Activated CD4-positive, alpha-beta T cell treated with anti-CD3 and anti-CD28 coated beads, Interleukin-2, amount 50 U/mL, for 24 hours (primary cell): ENCODE measurements at regions not wholly inside any gene's neighbourhood (a gene's known extent, or its start where the extent isn't known, plus 50 kb on each side); places are given as distances from the start of the nearest gene placed in this dataset.

Experiments
- DNase-seq, 2 donors: peaks; one replicate each; pipeline ENCODE4 v3.0.0-alpha.2; 2020; ENCODE audit warnings: low read depth in 1 of 2, low spot score in 1 of 2

DNA sequence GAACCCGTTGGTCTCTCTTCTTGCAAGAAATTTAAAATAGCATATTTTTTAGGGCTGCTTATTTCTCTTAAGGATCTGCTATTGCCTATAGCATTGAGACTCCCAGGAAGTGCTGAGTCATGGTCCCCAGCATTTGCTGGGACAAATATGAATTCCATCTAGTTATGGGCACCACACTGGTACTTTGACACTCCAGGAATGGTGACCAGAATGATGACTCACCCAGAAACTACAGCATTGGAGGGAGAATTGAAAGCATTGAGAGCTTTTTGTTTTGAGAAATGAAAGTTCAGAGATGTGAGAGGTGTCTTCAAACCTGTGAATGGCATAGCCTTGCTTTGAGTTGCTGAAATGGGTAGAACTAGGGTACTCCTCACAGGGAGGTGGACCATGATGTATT lies 699.7 kb downstream of the DHX35 start:
- DNase-seq: no peak

DNA sequence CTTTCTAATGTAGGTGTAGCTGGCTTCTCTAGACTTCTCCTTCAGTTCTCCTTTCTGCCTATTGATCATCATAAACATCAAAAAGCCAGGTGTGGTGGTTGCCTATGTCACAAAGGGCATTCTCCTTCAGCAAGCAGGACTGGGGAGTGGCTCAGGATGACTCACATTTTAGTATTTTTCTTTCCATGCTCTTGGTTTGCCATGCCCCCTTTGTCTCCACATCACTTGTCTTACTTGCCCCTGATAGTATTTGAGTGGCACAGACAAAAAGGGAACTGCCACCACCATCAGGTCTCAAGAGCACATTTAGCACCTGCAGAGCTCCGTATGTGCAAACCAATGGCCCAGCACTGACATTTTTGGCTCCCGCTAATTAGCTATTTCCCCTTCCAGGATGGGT lies 698.8 kb downstream of the DHX35 start:
- DNase-seq: no peak

DNA sequence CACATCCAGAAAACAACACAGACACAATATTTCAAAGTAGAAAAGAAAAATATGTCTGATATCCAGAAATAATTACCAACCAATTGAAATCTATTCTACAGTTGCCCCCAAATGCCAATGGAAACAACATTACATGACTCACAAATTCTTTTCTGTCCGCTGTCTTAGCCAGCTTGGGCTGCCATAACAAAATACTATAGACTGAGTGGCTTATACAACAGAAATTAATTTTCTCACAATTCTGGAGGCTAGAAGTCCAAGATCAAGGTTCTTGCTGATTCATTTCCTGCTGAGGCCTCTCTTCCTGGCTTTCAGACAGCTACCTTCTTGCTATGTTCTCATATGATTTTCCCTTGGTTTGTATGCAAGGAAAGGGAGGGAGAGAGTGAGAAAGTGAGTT lies 698.1 kb downstream of the DHX35 start:
- no peak for DNase-seq

DNA sequence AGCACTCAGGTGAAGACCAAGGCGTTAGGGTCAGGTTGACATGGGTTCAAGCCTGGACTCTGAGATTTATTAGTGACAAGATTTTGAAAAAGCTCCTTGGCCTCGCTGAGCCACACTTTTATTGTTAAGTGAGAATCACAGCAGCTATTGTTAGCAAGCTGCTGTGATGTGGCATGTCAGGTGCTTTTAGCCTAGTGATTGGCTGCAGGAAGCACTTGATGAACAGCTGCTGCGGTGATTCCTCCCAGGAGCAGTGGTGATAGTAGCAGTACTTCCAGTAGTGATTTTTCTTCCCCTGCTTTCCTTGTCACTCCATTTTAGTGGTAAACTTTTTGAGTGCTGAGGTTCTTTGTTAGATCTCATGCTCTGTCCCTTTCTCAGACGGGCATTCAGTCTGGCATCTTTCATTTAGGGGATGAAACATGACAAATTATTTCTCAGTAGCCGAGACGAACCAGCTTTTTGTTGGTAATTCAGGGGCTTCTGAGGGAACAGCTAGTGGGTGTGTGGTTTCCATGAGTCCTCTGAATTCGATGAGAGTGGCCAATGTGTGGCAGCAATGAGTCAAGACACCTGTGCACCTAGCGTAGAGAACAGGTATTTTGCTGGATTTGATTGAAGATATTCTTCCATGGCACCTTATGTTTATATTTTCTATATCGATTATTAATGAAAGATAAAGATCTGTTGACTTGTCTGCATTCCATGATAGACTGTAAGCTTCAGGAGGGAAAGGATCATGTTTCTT lies 696.7 kb downstream of the DHX35 start:
- no peak for DNase-seq

DNA sequence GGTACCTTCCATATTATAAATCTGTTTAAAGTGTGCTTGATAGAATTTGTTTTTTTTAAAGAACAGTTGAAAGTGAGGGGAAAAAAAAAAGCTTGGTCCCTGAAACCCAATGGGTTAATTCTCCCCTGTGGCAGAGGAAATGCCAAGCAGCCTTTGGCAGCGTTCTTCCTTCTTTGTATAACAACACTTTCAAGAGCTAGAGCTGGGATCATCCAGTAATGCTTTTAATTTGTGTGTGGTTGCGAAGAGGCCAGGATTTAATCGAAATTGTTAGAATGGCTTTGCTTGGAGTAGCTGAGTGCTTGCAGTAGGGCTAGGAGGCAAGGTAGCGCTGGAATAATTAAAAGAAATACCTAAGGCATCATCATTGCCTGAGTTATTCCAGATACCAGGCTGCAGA lies 692.0 kb downstream of the DHX35 start:
- DNase-seq: no peak

DNA sequence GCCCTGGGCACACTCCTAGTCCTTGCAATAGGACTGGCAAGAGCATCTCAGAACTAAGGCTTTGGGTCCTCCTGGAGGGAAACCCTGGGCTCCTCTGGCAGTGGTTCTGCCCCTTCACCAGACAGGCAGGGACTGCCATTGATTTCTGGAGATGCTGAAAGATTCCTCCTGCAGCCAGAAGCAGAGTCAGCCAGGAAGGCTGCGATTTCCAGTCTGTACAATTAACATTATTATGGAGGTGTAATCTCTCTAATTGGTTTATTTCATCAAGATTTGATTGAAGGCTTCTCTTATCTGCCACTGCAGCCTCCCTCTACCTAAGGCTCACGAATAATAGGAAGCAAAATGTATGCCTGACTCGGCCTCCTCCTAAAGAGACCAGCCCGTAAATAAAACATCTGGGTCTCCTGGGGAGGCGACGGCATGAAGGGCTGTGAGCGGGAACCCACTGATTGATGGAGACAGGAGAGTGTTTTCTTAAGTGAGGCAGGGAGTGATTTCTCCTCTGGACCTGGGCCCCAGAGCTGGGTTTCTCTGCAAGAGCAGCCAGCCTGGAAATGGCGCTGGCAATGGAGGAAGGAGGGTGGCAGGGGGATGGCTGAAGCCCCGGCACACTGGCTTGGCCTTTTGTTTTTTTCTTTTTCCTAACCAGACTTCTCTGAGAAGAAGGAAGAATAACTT lies 689.6 kb downstream of the DHX35 start:
- DNase-seq: no peak

DNA sequence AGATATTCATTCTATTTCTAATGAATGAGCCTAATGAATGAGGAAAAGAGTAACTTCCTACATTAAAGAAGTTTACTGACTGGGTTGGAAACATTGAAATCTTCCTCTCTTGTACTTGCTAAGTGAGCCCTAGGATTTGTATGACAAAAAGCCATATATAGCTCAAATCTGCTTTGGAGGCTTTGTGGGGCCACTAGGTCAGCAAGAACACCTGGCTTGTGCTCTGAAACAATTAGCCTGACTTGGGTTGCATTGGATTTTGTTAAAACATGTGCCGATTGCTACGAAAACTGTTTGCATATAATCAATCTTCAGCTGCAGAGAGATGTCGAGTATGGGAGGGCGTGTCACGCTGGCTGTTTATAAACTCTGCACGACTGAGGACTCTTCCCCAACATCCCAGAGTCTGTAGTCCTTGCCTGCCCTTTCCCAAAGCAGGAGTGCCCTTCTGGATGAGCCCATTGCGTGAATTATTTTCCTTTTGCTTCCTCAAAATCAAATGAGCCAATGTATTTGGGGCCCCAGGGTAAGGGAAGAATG lies 684.8 kb downstream of the DHX35 start:
- no peak for DNase-seq

DNA sequence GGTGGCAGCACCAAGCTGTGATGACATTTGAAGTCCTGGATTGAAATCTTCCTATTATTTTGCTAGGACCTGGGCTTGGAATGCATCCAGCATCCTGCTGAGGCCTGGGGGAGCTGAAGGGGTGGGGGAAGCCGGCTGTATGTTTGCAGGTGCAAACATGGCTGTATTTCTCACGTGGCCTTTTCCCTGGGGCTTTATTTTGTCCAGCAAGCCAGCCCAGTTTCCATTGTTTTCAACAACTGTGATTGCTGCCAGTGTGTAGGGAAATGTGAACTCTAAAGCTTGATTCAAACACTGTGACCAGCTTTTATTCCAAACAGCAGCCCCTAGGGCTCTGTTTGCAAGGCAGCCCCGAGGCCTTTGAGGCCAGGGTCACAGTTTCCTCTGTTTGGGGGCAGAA lies 683.0 kb downstream of the DHX35 start:
- no peak for DNase-seq

DNA sequence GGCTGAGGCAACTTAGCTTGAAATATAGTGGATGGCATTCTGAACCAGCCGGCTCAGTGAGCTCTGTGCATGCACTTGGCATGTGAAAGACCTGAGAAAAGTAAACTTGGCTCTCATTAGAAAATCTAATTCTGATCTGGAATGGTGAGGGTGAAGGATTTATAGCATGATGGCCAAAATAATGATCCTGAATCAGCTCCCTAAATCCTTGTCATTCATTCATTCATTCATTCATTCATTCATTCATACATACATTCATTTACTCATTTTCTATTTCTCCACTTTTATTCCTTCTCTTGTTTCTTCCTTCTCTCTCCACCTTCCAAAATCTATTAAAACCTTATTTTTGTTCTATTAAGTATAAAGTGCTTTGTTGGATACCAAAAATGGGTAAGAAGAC lies 681.1 kb downstream of the DHX35 start:
- no peak for DNase-seq

DNA sequence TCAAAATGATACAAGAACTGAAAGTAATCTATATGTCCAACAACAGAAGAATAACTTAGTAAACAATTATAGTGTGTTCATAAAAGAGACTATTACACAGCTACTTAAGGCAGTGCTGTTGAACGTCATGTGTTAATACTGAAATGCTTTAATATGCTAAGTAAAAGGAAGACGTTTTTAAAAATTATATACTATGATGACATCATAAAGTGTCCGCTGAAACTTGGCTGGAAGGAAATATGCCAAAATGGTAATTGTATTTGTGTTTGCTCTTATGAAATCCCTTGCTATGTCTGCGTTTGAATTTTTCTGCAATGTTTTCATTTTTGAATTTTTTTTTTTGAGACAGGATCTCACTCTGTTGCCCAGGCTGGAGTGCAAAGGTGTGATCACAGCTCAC lies 679.3 kb downstream of the DHX35 start:
- DNase-seq: no peak

DNA sequence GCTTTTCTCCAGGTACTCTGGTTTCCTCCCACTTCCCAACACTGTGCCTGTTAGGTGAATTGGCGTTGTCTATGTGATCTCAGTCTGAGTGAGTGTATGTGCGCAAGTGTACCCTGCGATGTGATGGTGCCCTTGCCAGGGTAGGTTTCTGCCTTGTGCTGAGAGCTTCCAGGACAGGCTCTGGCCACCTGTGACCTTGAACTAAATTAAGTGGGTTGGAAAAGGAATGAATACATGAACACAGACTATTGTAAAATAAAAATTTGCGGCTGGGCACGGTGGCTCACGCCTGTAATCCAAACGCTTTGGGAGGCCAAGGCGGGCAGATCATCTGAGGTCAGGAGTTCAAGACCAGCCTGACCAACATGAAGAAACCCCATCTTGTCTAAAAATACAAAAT lies 678.0 kb downstream of the DHX35 start:
- DNase-seq: no peak

DNA sequence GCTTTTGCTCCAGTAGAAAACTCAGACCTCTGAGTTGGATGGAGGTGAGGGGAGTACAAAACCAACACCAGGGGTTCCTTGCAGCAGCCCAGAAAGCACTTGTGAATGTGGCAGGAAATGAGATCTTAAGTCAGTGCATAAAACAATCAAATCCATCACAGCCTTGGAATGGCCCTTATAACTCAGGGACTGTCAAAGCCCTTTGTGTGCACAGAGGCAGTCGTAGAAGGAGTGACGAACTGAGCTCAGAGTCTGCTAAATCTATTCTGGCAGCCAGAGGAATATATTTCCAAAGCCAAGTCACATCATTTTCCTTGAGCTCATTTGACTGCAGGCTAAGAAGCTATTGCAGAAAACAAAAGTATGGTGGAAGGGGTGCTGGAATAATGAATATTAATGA lies 676.6 kb downstream of the DHX35 start:
- DNase-seq: no peak

DNA sequence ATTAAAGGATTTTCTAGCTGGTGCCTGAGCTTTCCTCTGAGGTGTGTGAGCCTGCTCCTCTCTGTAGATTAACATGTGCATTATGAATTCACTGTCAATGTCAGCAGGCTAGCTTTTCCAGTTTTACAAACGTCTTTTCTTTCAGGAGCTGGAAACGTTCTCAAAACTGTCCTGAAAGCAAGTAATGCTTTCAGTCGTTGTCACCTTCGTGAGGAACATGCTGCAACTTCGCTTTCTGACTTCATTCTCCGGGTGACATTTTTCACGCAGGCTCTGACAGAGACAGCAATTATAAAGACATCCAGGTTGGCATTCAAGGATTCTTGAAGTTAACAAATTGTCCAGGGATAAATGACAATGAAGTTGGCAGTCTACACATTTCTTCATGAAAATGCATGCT lies 671.5 kb downstream of the DHX35 start:
- DNase-seq: no peak

DNA sequence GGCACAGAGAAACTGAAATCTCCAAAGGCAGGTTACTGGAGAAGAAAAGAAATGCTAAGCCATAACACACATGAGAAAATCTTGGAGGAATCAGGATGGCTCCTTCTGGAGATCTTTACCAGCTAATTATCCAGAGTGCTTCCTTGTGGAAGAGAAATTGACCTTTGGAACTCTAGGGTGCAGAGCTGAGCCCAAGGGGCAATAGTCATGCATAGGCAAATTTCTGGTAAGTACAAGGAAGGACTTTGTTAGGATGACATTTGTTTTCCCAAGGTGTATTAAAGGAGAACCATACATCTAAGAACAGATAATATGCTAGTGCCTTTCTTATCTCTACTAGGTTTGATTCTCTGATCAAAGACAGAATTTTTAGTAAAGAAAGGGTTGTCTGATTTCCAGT lies 670.6 kb downstream of the DHX35 start:
- DNase-seq: no peak

DNA sequence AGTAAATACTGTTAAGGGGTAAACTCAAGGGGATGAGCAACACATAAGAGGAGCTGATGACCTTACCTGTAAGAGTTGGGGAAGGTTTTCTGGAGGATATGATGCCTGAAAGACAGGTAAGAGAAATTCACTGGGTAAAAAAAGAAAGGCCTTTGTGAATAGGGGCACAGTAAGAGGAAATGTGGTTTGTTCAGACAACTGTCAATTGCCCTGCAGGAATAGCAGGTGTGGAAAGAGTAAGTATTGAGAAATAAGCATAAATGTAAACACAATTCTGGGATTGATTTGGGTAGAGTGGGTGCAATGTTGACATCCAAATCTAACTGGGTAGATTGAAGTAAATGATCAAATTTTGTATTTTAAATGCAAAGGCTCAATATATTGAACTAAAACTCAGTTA lies 670.0 kb downstream of the DHX35 start:
- DNase-seq: no peak

DNA sequence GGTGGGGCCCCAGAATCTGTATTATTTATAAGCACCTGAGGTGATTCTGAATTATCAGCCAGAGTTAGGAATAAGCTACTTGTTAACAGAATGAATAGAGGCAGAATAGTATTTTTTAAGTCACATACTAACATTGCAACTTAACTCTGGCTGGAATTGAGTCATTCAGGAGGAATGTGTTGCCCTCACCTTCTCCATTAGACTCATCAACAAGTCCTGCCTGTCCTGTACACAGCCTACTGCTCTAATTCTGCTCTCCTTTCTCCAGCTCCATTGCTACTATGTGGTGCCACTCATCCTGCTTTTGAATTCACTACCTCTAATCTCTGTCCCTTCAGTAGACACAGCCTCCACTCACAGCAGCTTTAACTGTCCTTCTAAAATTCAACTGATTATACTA lies 669.4 kb downstream of the DHX35 start:
- DNase-seq: no peak

DNA sequence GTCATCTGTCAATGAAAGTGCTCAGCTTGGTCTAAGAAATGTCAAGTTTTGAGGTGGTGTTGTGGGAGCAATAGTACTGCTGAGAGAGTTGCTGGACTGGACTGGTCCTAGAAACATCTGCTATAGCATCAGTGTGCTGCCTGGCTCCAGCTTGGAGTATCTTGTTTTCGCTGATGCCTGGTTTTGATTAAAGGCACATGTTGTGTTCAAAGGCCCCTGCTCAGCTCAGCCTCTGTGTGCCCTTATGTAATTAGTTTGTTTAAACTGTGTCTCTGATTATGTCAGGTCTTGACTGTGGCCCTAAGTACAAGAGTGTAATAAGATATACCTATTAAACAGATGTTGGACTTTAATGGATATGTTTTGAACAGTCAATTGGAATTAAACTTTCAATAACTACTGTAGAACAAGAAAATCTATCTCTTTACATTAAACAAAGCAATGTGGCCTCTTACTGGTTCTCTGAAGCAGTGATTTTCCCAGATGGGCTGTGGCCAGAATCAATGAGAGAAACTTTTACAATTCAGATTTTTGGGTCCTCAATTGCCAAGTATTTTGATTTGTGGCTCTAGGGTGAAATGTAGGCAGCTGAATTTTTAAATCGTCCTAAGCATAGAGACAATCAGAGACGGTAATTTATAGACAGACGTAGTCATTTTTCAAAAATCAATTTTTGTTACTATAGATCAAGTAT lies 668.2 kb downstream of the DHX35 start:
- no peak for DNase-seq

DNA sequence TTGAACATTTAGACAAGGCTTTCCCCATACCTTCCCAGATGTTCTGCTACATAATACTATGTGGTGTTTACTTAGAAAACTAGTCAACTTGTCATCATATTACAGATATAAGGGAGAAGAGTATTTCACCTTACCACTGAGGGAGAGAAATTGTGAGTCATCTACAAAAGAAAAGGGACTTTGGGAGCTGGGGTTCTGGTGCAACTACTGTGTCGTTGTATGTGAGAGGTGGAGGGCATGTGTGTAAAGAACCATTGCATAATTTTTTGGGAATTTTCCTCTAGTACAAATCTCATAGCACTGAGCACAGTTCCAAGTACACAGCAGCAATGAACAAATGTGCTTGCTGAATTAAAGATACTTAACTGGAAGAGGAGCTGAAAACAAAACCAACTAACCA lies 665.6 kb downstream of the DHX35 start:
- DNase-seq: no peak

DNA sequence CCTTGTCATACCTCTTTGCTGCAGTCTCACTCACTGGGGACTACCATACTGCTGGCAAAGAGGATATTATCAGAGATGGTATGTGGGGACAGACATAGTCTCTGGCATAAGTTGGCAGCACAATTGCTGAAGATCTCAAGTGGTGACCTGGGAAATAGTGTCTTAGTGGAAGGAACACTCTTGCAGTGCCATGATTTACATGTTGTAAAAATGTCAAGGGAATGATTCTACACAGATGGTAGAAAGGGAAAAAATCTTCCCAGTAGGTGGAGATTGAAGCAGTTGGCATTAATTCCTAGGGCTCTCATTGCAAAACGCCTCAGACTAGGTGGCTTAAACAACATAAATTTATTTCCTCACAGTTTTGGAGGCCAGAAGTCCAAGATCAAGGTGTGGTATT lies 662.2 kb downstream of the DHX35 start:
- no peak for DNase-seq

DNA sequence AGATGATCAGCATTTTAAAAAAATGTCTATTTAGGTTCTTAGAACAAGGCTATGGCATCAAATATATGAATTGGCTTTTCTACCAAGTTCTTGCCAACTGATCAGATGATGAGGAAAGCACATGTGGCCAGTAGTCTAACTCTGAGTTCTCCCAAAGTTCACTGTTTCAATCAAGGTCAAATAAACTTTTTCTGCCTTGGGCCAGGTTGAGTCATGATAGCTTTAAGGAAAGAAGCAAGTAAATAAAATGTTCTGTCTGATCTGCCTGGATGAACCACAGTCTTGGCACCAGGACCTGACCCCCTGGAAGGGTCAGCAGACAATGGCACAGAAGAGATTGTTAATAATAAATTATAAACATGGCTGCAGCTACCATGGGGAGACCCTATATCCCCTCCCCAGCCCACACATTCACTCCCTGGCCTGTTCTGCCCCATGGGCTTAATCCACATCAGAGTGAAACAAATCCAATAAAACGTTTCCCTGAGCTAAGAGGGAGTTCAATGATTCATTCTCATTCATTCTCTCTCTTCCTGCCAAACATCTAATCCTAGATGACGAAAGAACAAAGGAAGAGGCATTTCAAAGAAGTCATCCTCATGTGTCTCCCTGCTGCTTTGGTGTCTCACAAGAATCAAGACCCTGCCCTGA lies 661.6 kb downstream of the DHX35 start:
- no peak for DNase-seq

DNA sequence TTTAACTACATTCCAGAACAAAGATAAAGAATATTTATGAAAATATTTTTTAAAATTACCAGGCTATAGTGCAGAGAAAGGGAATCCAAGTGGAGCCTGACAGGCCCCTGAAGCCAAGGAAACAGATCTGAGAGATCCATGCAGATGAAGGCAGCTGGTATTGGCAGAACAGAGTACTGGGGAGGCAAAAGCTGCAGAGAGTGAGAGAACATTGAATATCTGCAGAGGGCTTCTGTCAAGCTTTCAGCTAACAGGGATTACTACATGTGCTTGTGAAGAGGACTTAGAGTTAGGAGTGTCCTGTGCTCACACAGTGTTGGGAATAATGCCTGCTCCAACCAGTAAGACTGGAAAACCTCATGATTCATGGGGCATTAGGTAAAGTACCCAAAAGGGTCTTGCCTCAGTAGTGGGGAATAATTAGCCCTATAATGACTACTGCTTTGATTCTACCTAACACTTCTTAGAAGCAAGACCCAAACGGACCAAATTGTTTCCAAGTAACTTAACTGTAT lies 657.2 kb downstream of the DHX35 start:
- DNase-seq: no peak

DNA sequence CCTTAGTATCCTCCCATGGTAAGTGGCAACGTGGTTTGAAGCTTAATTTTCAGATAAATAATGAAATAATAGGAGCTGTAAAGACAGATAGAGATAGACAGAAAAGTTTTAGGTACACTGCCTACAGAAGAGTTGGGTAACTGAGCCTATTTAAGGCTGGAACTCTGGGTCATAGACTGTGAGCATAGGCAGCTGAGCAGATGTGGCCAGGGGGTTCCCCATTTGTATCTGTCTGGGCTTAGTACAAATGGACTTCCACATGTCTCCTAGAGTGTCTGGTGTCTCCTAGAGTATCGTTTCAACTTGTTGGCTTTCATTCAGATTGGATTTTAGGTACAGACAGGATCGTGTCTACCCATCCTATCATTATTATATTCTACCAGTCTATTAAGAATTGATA lies 649.8 kb downstream of the DHX35 start:
- no peak for DNase-seq
